Hematopoietic multipotent progenitor cell (in vitro differentiated cells): ENCODE measurements at regions not wholly inside any gene's neighbourhood (a gene's known extent, or its start where the extent isn't known, plus 50 kb on each side); places are given as distances from the start of the nearest gene placed in this dataset.

Experiments
- DNase-seq, 3 donors: peaks; one replicate each; pipeline ENCODE4 v3.0.0-alpha.2; 2011 to 2015; ENCODE audit warnings: low read depth in 2 of 3, low spot score in 2 of 3

- no peak for DNase-seq
Observed at GRCh38 chr5:125261505-125262250, 515.2 kb upstream of the ZNF608 start.

- DNase-seq = no peak
Observed at GRCh38 chr5:125262782-125263181, 516.3 kb upstream of the ZNF608 start.

GRCh38 chr5:125263356-125263755 lies 516.9 kb upstream of the ZNF608 start:
- no peak for DNase-seq

- DNase-seq = no peak
Observed at GRCh38 chr5:125266106-125266505, 519.7 kb upstream of the ZNF608 start.

GRCh38 chr5:125267636-125268248 lies 521.3 kb upstream of the ZNF608 start:
- DNase-seq = no peak

GRCh38 chr5:125269926-125270325 lies 523.5 kb upstream of the ZNF608 start:
- DNase-seq = no peak

GRCh38 chr5:125272357-125272756 lies 525.9 kb upstream of the ZNF608 start:
- peak in 2 of 3 donors; percentile 14 to 73 for DNase-seq

- no peak for DNase-seq
Observed at GRCh38 chr5:125274211-125274610, 527.8 kb upstream of the ZNF608 start.

GRCh38 chr5:125274938-125275724 lies 528.7 kb upstream of the ZNF608 start:
- no peak for DNase-seq

GRCh38 chr5:125275725-125276090 lies 529.3 kb upstream of the ZNF608 start:
- DNase-seq = no peak

GRCh38 chr5:125276096-125276495 lies 529.7 kb upstream of the ZNF608 start:
- no peak for DNase-seq

- no peak for DNase-seq
Observed at GRCh38 chr5:125277494-125278154, 531.2 kb upstream of the ZNF608 start.

- no peak for DNase-seq
Observed at GRCh38 chr5:125278711-125279110, 532.3 kb upstream of the ZNF608 start.

GRCh38 chr5:125281667-125282066 lies 535.2 kb upstream of the ZNF608 start:
- DNase-seq = no peak

GRCh38 chr5:125283372-125283771 lies 536.9 kb upstream of the ZNF608 start:
- DNase-seq = no peak

- DNase-seq = no peak
Observed at GRCh38 chr5:125286271-125286670, 539.8 kb upstream of the ZNF608 start.

- no peak for DNase-seq
Observed at GRCh38 chr5:125289606-125290005, 543.2 kb upstream of the ZNF608 start.

GRCh38 chr5:125290935-125291334 lies 544.5 kb upstream of the ZNF608 start:
- DNase-seq = no peak

- no peak for DNase-seq
Observed at GRCh38 chr5:125291447-125291846, 545.0 kb upstream of the ZNF608 start.

- DNase-seq = no peak
Observed at GRCh38 chr5:125293223-125293622, 546.8 kb upstream of the ZNF608 start.

GRCh38 chr5:125293726-125294125 lies 547.3 kb upstream of the ZNF608 start:
- no peak for DNase-seq
